ENCODE measurements at regions not wholly inside any gene's neighbourhood (a gene's known extent, or its start where the extent isn't known, plus 50 kb on each side); places are given as distances from the start of the nearest gene placed in this dataset.

DNA sequence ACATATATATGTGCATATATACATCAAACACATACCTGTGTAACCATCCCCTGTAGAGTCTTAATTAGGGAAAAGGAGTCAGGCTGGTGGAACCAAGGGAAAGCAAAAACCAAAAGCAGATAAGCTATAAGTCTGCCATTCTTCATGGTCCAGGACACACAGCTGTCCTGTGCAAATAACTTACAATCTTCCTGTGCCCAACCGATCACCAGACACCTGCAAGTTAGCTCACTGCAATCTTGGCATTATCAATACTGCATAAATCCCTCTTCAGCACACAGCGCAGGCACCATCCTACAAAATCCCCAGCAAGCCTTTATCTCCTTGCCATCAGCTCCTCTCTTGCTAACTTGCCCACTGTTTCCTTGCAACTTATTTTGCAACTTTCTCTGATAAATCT is 60.8 kb upstream of the DYNAP start:
- no peak overlapping the region for H3K4me3 ChIP-seq (ENCODE audit: low read depth, low read length)
- DNase-seq (ENCODE audit: low read depth), result no peak
- TF ChIP-seq, protein P1, sequence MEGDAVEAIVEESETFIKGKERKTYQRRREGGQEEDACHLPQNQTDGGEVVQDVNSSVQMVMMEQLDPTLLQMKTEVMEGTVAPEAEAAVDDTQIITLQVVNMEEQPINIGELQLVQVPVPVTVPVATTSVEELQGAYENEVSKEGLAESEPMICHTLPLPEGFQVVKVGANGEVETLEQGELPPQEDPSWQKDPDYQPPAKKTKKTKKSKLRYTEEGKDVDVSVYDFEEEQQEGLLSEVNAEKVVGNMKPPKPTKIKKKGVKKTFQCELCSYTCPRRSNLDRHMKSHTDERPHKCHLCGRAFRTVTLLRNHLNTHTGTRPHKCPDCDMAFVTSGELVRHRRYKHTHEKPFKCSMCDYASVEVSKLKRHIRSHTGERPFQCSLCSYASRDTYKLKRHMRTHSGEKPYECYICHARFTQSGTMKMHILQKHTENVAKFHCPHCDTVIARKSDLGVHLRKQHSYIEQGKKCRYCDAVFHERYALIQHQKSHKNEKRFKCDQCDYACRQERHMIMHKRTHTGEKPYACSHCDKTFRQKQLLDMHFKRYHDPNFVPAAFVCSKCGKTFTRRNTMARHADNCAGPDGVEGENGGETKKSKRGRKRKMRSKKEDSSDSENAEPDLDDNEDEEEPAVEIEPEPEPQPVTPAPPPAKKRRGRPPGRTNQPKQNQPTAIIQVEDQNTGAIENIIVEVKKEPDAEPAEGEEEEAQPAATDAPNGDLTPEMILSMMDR (IDR thresholded peaks at IDR 0.05; ENCODE audit: insufficient read depth, low read depth, low read length, missing control alignments), result no peak

DNA sequence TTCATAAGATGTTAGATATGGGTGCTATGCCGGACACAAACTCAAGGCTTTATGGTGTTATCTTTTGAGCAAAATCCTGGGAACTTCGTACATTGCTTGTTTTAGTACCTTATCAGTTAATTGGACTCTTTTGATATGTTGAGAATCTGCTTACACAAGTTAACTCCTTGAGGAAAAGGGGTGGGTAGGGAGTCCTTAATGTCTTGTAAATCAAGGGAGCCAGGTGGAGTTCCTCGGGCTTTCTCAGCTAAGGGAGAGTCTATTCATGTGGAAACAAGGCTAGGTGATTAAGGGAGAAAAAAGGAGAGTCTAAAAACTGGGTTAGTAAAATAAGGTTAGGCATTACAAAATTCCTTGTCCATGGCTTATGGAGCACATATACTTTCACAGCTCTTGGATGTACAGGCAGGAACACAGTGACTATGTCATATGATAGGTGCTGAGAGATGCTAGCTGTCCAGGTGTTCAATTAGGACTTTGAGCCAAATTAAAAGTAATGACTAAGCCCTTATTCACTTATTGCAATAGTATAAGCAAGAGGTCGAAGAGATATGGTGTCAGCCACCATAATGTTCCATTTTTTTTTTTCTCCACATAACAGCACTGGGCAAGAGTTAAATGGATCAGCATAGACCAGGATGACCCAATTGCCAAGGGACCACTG is 59.5 kb upstream of the DYNAP start:
- no peak for DNase-seq (ENCODE audit: low read depth)
- no peak overlapping the region for H3K4me3 ChIP-seq (ENCODE audit: low read depth, low read length)
- TF ChIP-seq, protein P1 (IDR thresholded peaks at IDR 0.05; ENCODE audit: insufficient read depth, low read depth, low read length, missing control alignments), result no peak

DNA sequence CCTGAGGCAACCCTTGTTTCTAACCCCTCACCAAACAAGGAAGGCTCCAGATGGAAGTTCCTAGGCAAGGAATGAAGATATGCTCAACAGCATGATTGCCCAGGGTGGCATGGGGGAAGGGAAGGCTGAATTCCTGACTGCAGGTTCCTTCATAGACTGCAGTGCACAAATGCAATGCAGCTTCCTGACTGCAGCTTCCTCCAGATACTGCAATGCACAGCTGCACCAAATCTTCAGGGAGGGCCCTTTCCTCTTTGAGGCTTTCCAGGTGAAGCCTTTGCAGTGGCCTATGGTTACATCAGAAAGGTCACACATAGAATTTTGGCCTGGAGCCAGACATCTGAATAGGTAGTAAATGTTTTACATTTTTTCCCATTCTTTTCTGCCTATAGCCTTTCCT is 58.8 kb upstream of the DYNAP start:
- DNase-seq (ENCODE audit: low read depth), result no peak

DNA sequence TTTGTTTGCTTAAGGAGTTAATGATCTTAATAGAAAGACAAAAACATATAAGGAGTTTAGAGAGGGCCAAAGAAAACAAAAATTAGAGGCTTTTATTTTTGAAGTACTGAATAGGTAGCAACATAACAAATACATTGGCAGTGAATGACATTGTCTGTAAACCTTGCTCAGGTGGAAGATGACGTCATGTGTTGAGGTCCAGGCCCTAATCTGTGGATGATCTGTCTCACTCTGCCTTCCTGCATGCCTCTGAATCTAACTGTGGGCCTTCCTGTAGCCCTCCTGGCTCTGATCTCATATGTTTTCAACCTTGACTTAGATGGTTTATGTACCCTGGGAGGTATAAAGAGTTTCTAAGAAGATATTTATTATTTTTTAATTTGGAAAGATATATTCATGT is 58.1 kb upstream of the DYNAP start:
- DNase-seq (ENCODE audit: low read depth), result no peak
- TF ChIP-seq, protein P1 (IDR thresholded peaks at IDR 0.05; ENCODE audit: insufficient read depth, low read depth, low read length, missing control alignments), result no peak
- no peak overlapping the region for H3K4me3 ChIP-seq (ENCODE audit: low read depth, low read length)

More for the DNA sequence above, 58.8 kb upstream of the DYNAP start:
- TF ChIP-seq, protein P1 (IDR thresholded peaks at IDR 0.05; ENCODE audit: insufficient read depth, low read depth, low read length, missing control alignments), result no peak
- no peak overlapping the region for H3K4me3 ChIP-seq (ENCODE audit: low read depth, low read length)
